Right lobe of liver (tissue), 4 donors: ENCODE measurements at regions not wholly inside any gene's neighbourhood (a gene's known extent, or its start where the extent isn't known, plus 50 kb on each side); places are given as distances from the start of the nearest gene placed in this dataset.

ENCODE experiments used
- POLR2A ChIP-seq: fragments of 450-650 bp; IDR thresholded peaks from one replicate; pipeline ENCODE4 v1.6.1; 2017; ENCODE audit warnings: antibody characterized with exemption, mild to moderate bottlenecking
- TF ChIP-seq, protein P1 (sequence below), 4 donors: fragments of 200-600 bp in 3 of 4; fragments of 450-650 bp in 1 of 4; IDR thresholded peaks; one replicate each; pipeline versions ENCODE4 v1.5.1 to v1.8.0; 2016 to 2022; ENCODE audit warnings: antibody characterized with exemption in 4 of 4, mild to moderate bottlenecking in 2 of 4
- donor health status: DM: no; HTN: no; CAD: no.
- donor health status: DM: no; HTN: no; CAD: no.
- donor health status: DM: no; HTN: yes; CAD: no.

- TF ChIP-seq, protein P1, sequence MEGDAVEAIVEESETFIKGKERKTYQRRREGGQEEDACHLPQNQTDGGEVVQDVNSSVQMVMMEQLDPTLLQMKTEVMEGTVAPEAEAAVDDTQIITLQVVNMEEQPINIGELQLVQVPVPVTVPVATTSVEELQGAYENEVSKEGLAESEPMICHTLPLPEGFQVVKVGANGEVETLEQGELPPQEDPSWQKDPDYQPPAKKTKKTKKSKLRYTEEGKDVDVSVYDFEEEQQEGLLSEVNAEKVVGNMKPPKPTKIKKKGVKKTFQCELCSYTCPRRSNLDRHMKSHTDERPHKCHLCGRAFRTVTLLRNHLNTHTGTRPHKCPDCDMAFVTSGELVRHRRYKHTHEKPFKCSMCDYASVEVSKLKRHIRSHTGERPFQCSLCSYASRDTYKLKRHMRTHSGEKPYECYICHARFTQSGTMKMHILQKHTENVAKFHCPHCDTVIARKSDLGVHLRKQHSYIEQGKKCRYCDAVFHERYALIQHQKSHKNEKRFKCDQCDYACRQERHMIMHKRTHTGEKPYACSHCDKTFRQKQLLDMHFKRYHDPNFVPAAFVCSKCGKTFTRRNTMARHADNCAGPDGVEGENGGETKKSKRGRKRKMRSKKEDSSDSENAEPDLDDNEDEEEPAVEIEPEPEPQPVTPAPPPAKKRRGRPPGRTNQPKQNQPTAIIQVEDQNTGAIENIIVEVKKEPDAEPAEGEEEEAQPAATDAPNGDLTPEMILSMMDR (IDR thresholded peaks at IDR 0.05), result no peak
- TF ChIP-seq POLR2A, result no peak
Measured at GRCh38 chr6:159510141-159510540, 182.9 kb downstream of the SOD2 start.
